ENCODE measurements at regions not wholly inside any gene's neighbourhood (a gene's known extent, or its start where the extent isn't known, plus 50 kb on each side); places are given as distances from the start of the nearest gene placed in this dataset.
A peak's percentile ranks its signal among the peaks of the same experiment; 100 is the strongest.

- Histone ChIP-seq H3K9ac (ENCODE audit: insufficient read depth in 1 of 2, low read depth in 2 of 2, low read length in 2 of 2) (no peak overlapping the region), H3K9me3 (replicated peaks; ENCODE audit: control insufficient read depth, insufficient read depth, low read depth, low read length) (no peaks in the 10 kb centered on the region), H3K36me3 (ENCODE audit: control insufficient read depth, insufficient read depth, low read length) (peaks cover 13% of the 10 kb centered on the region; the same call in 1 of the 3 replicates), H3K79me2 (ENCODE audit: control insufficient read depth, insufficient read depth, low read length) (peaks cover 59% of the 10 kb centered on the region), H3K4me2 (ENCODE audit: insufficient read depth, low read length) (no peak overlapping the region), H3K4me3 (no peak overlapping the region), H3K27ac (ENCODE audit: extremely low read depth, low read depth, low read length) (no peak overlapping the region), H3K27me3 (ENCODE audit: control insufficient read depth in 2 of 2, insufficient read depth in 2 of 2, low read length in 2 of 2) (no peaks in the 10 kb centered on the region), H3K4me1 (replicated peaks in 1 of 2; ENCODE audit: control insufficient read depth in 2 of 2, insufficient read depth in 2 of 2, low read length in 2 of 2) (peaks cover 32 to 67% of the 10 kb centered on the region in 2 experiments), H2AFZ (ENCODE audit: low read depth, low read length) (no peak overlapping the region), H3K9me1 (ENCODE audit: control insufficient read depth, insufficient read depth, low read length) (peaks cover 8% of the 10 kb centered on the region), H4K20me1 (replicated peaks; ENCODE audit: control insufficient read depth, insufficient read depth, low read length) (peaks cover 74% of the 10 kb centered on the region)
- ATAC-seq (no peak), DNase-seq (ENCODE audit: extremely low read depth in 1 of 4, low spot score in 3 of 4) (no peak), FAIRE-seq (no peak)
- BruUV-seq (replicated peaks), result no TSS peak
- in situ Hi-C loops (cut with MboI) (no loop called here), intact Hi-C loops (cut with micrococcal nuclease) (no loop called here)
- TF ChIP-seq ESRRA (IDR thresholded peaks at IDR 0.05; ENCODE audit: borderline replicate concordance, low read depth) (peak; percentile 77), PML (IDR thresholded peaks at IDR 0.05; ENCODE audit: low read length) (no peak), ZNF134 (CRISPR knock-in tag; conservative IDR thresholded peaks at IDR 0.05) (no peak)
- WGBS (ENCODE audit: insufficient coverage, low coverage, missing lambda C conversion rate), result 78% methylated on average over 10 of the region's 16 CpGs
- ChIA-PET CTCF (ENCODE audit: low intra/inter-chr PET ratio) (interaction anchor here (3.4 kb wide), 1 partner anchor 63 kb away, joined by 38 read pairs; no protein-coding TSS in a partner anchor), POLR2A (no interaction called here)
These were observed 291.4 kb downstream of the SEC14L1 start for GRCh38 chr17:77432034-77432661.

GRCh38 chr17:77432742-77433141 lies 292.0 kb downstream of the SEC14L1 start:
- Histone ChIP-seq H3K9me1 (ENCODE audit: control insufficient read depth, insufficient read depth, low read length) (peaks cover 8% of the 10 kb centered on the region), H3K4me2 (ENCODE audit: insufficient read depth, low read length) (no peak overlapping the region), H3K4me1 (replicated peaks in 1 of 2; ENCODE audit: control insufficient read depth in 2 of 2, insufficient read depth in 2 of 2, low read length in 2 of 2) (peaks cover 26 to 67% of the 10 kb centered on the region in 2 experiments), H3K27ac (ENCODE audit: extremely low read depth, low read depth, low read length) (no peak overlapping the region), H3K79me2 (ENCODE audit: control insufficient read depth, insufficient read depth, low read length) (peaks cover 61% of the 10 kb centered on the region), H3K9me3 (replicated peaks; ENCODE audit: control insufficient read depth, insufficient read depth, low read depth, low read length) (no peaks in the 10 kb centered on the region), H3K4me3 (no peak overlapping the region), H3K36me3 (ENCODE audit: control insufficient read depth, insufficient read depth, low read length) (peaks cover 13% of the 10 kb centered on the region; the same call in 1 of the 3 replicates), H3K9ac (ENCODE audit: insufficient read depth in 1 of 2, low read depth in 2 of 2, low read length in 2 of 2) (no peak overlapping the region), H4K20me1 (replicated peaks; ENCODE audit: control insufficient read depth, insufficient read depth, low read length) (peaks cover 68% of the 10 kb centered on the region), H3K27me3 (ENCODE audit: control insufficient read depth in 2 of 2, insufficient read depth in 2 of 2, low read length in 2 of 2) (no peaks in the 10 kb centered on the region), H2AFZ (ENCODE audit: low read depth, low read length) (no peak overlapping the region)
- ATAC-seq (no peak), DNase-seq (ENCODE audit: extremely low read depth in 1 of 4, low spot score in 3 of 4) (no peak), FAIRE-seq (no peak)
- ChIA-PET CTCF (ENCODE audit: low intra/inter-chr PET ratio) (no interaction called here), POLR2A (no interaction called here)
- intact Hi-C loops (cut with micrococcal nuclease) (no loop called here), in situ Hi-C loops (cut with MboI) (no loop called here)
- BruUV-seq (replicated peaks), result no TSS peak
- WGBS (ENCODE audit: insufficient coverage, low coverage, missing lambda C conversion rate), result 71% methylated on average over 6 of the region's 10 CpGs
- TF ChIP-seq TFE3 (CRISPR knock-in tag; IDR thresholded peaks at IDR 0.05) (no peak), SP1 (CRISPR knock-in tag; IDR thresholded peaks at IDR 0.05) (no peak), PREB (CRISPR knock-in tag; IDR thresholded peaks at IDR 0.05) (no peak), ZFX (CRISPR knock-in tag; IDR thresholded peaks at IDR 0.05) (no peak), ZNF408 (CRISPR knock-in tag; IDR thresholded peaks at IDR 0.05; ENCODE audit: low read depth) (no peak), ZNF398 (CRISPR knock-in tag; IDR thresholded peaks at IDR 0.05) (no peak), NR2C2 (CRISPR knock-in tag; IDR thresholded peaks at IDR 0.05) (no peak), NR2C2 (tag; IDR thresholded peaks at IDR 0.05) (no peak), ZNF143 (CRISPR knock-in tag; IDR thresholded peaks at IDR 0.05) (no peak)
